Panc1 (cell line): ENCODE measurements at regions not wholly inside any gene's neighbourhood (a gene's known extent, or its start where the extent isn't known, plus 50 kb on each side); places are given as distances from the start of the nearest gene placed in this dataset.

Experiments
- ATAC-seq: fragments of 200-7000 bp; cut with Tn5 transposase; 2 replicates; pipeline ENCODE4 v1.9.1; 2020; ENCODE audit warnings: mild to moderate bottlenecking, moderate library complexity
- BruUV-seq: library from RNA; stranded (reverse); fragments of 400-500 nt; replicated peaks from 2 replicates; lab custom pipeline; 2021; lab: Mats Ljungman, UMichigan
- CTCF ChIA-PET: fragments of 300-600 bp; sonication (Branson Sonifier 250); formaldehyde crosslinking; loops from one replicate; lab custom pipeline; 2022; ENCODE audit warnings: antibody characterized with exemption; lab: Charles Lee
- POLR2A ChIA-PET: fragments of 300-600 bp; sonication (Branson Sonifier 250); formaldehyde crosslinking; loops from one replicate; lab custom pipeline; 2022; ENCODE audit warnings: antibody characterized with exemption; lab: Charles Lee
- DNase-seq: peaks from one replicate; pipeline ENCODE4 v3.0.0-alpha.2; 2010; ENCODE audit warnings: low read depth, low spot score
- H3K27ac ChIP-seq: 2 replicates; pipeline ENCODE4 v1.5.1; 2011; ENCODE audit warnings: mild to moderate bottlenecking, low read length, inconsistent platforms
- H3K27me3 ChIP-seq: fragments of 200-500 bp; sonication (Bioruptor generic); 2 replicates; pipeline ENCODE4 v1.6.0; 2014; ENCODE audit warnings: low read length, inconsistent platforms; ENCODE audit not compliant: control insufficient read depth, insufficient read depth
- H3K36me3 ChIP-seq: fragments of 200-500 bp; sonication (Bioruptor generic); 2 replicates; pipeline ENCODE4 v1.5.1; 2014; ENCODE audit warnings: inconsistent platforms, mild to moderate bottlenecking, low read length, moderate library complexity; ENCODE audit not compliant: control insufficient read depth, insufficient read depth
- H3K4me1 ChIP-seq: 2 replicates; pipeline ENCODE4 v1.5.1; 2011; ENCODE audit warnings: inconsistent platforms, mild to moderate bottlenecking, low read length, moderate library complexity; ENCODE audit not compliant: control insufficient read depth, insufficient read depth
- H3K4me3 ChIP-seq, 2 experiments: 2 replicates each; pipeline ENCODE4 v1.5.1; 2011 to 2012; ENCODE audit warnings: low read depth in 2 of 2, low read length in 2 of 2, mild to moderate bottlenecking in 2 of 2, inconsistent platforms in 1 of 2, moderate library complexity in 1 of 2
- H3K9me3 ChIP-seq: fragments of 200-500 bp; sonication (Bioruptor generic); 2 replicates; pipeline ENCODE4 v1.5.1; 2014; ENCODE audit warnings: low read depth, mild to moderate bottlenecking, inconsistent platforms, low read length, moderate library complexity; ENCODE audit not compliant: control insufficient read depth, insufficient read depth
- POLR2AphosphoS5 ChIP-seq: IDR thresholded peaks from 2 replicates; pipeline ENCODE4 v1.6.1; 2012; ENCODE audit warnings: mild to moderate bottlenecking, low read depth, low read length, moderate library complexity
- SIN3A ChIP-seq: IDR thresholded peaks from 2 replicates; pipeline ENCODE4 v1.6.1; 2012; ENCODE audit warnings: low read depth, mild to moderate bottlenecking, low read length, moderate library complexity, borderline replicate concordance; ENCODE audit not compliant: insufficient read depth
- TCF7L2 ChIP-seq: IDR thresholded peaks from 2 replicates; pipeline ENCODE4 v1.6.1; 2011; ENCODE audit warnings: mild to moderate bottlenecking, low read depth, low read length, inconsistent platforms
- in situ Hi-C: cut with HindIII; loops from 2 replicates; pipeline ENCODE4 v1.10.0; 2016; ENCODE audit warnings: low sequenced_read_pairs, low pct_unique_long_range_greater_than_20kb
- intact Hi-C: fragments of 100-400 bp; cut with micrococcal nuclease; formaldehyde crosslinking; loops from one replicate; pipeline ENCODE4 v1.10.0; 2022; ENCODE audit not compliant: unreplicated experiment
- TF ChIP-seq, protein P1 (sequence below), 2 experiments: IDR thresholded peaks; 2 replicates each; pipeline ENCODE4 v1.6.1; 2011 to 2012; ENCODE audit warnings: low read depth in 2 of 2, control low read depth in 1 of 2, low read length in 1 of 2, mild to moderate bottlenecking in 1 of 2, moderate library complexity in 1 of 2; ENCODE audit not compliant: insufficient read depth in 1 of 2
- TF ChIP-seq, protein P2 (sequence below): fragments of 450-650 bp; IDR thresholded peaks from 2 replicates; pipeline ENCODE4 v1.5.1; 2017; ENCODE audit warnings: mild to moderate bottlenecking

GRCh38 chr3:119091936-119092677, 53.9 kb upstream of the TEX55 start:
- Histone ChIP-seq H3K36me3 (no peaks in the 10 kb centered on the region), H3K27ac (no peak overlapping the region), H3K4me3 (no peak overlapping the region), H3K27me3 (no peaks in the 10 kb centered on the region), H3K9me3 (no peaks in the 10 kb centered on the region), H3K4me1 (no peaks in the 10 kb centered on the region)
- CTCF ChIA-PET, result interaction anchor here (0.6 to 1.5 kb wide), 2 partner anchors 57 to 207 kb away, joined by 6 to 7 read pairs; partner anchors contain the start of gene IGSF11
- DNase-seq (no peak), ATAC-seq (no peak)
- POLR2A ChIA-PET, result no interaction called here
- no TSS peak for BruUV-seq
- intact Hi-C loops (no loop called here), in situ Hi-C loops (no loop called here)
- no peak for TF ChIP-seq TCF7L2
- TF ChIP-seq, protein P1, sequence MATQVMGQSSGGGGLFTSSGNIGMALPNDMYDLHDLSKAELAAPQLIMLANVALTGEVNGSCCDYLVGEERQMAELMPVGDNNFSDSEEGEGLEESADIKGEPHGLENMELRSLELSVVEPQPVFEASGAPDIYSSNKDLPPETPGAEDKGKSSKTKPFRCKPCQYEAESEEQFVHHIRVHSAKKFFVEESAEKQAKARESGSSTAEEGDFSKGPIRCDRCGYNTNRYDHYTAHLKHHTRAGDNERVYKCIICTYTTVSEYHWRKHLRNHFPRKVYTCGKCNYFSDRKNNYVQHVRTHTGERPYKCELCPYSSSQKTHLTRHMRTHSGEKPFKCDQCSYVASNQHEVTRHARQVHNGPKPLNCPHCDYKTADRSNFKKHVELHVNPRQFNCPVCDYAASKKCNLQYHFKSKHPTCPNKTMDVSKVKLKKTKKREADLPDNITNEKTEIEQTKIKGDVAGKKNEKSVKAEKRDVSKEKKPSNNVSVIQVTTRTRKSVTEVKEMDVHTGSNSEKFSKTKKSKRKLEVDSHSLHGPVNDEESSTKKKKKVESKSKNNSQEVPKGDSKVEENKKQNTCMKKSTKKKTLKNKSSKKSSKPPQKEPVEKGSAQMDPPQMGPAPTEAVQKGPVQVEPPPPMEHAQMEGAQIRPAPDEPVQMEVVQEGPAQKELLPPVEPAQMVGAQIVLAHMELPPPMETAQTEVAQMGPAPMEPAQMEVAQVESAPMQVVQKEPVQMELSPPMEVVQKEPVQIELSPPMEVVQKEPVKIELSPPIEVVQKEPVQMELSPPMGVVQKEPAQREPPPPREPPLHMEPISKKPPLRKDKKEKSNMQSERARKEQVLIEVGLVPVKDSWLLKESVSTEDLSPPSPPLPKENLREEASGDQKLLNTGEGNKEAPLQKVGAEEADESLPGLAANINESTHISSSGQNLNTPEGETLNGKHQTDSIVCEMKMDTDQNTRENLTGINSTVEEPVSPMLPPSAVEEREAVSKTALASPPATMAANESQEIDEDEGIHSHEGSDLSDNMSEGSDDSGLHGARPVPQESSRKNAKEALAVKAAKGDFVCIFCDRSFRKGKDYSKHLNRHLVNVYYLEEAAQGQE (IDR thresholded peaks at IDR 0.05; ENCODE audit: insufficient read depth in 1 of 2, low read depth in 2 of 2, low read length in 1 of 2), result no peak
- no peak for TF ChIP-seq POLR2AphosphoS5
- TF ChIP-seq, protein P2, sequence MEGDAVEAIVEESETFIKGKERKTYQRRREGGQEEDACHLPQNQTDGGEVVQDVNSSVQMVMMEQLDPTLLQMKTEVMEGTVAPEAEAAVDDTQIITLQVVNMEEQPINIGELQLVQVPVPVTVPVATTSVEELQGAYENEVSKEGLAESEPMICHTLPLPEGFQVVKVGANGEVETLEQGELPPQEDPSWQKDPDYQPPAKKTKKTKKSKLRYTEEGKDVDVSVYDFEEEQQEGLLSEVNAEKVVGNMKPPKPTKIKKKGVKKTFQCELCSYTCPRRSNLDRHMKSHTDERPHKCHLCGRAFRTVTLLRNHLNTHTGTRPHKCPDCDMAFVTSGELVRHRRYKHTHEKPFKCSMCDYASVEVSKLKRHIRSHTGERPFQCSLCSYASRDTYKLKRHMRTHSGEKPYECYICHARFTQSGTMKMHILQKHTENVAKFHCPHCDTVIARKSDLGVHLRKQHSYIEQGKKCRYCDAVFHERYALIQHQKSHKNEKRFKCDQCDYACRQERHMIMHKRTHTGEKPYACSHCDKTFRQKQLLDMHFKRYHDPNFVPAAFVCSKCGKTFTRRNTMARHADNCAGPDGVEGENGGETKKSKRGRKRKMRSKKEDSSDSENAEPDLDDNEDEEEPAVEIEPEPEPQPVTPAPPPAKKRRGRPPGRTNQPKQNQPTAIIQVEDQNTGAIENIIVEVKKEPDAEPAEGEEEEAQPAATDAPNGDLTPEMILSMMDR, result no peak
- no peak for TF ChIP-seq SIN3A

DNA sequence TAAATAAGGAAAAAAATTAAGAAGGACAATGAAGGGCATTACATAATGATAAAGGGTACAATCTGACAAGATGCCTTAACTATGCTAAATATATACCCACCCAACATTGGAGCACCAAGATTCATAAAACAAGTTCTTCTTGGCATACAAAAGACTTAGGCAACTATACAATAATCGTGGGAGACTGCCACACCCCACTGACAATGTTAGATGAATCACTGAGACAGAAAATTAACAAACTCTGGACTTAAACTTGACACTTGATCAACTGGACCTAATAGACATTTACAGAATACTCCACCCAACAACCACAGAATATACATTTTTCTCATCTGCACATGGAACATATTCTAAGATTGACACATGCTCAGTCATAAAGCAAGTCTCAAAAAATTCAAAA, 53.2 kb upstream of the IGSF11 start:
- ATAC-seq (no peak), DNase-seq (no peak)
- TF ChIP-seq, protein P2, result no peak
- no peak for TF ChIP-seq TCF7L2
- TF ChIP-seq, protein P1 (IDR thresholded peaks at IDR 0.05; ENCODE audit: insufficient read depth in 1 of 2, low read depth in 2 of 2, low read length in 1 of 2), result no peak
- no peak for TF ChIP-seq POLR2AphosphoS5
- no peak for TF ChIP-seq SIN3A
- Histone ChIP-seq H3K4me1 (no peaks in the 10 kb centered on the region), H3K27me3 (no peaks in the 10 kb centered on the region), H3K36me3 (no peaks in the 10 kb centered on the region), H3K9me3 (no peaks in the 10 kb centered on the region), H3K4me3 (no peak overlapping the region), H3K27ac (no peak overlapping the region)
- CTCF ChIA-PET, result no interaction called here
- in situ Hi-C loops (no loop called here), intact Hi-C loops (no loop called here)
- POLR2A ChIA-PET, result no interaction called here
- no TSS peak for BruUV-seq
